HepG2 (cell line): ENCODE measurements at regions not wholly inside any gene's neighbourhood (a gene's known extent, or its start where the extent isn't known, plus 50 kb on each side); places are given as distances from the start of the nearest gene placed in this dataset.

Experiments used
- ATAC-seq: fragments of 200-7000 bp; cut with Tn5 transposase; 3 replicates; pipeline ENCODE4 v1.9.1; 2020; ENCODE audit warnings: mild to moderate bottlenecking, moderate library complexity
- BruUV-seq: library from RNA; stranded (reverse); fragments of 400-500 nt; replicated peaks from 2 replicates; lab custom pipeline; 2021; lab: Mats Ljungman, UMichigan
- CTCF ChIA-PET: fragments of 300-600 bp; formaldehyde crosslinking; extraction: SDS; loops from one replicate; lab custom pipeline; 2021; ENCODE audit warnings: low total read pairs, inconsistent platforms, low intra/inter-chr PET ratio; lab: Yijun Ruan, JAX
- POLR2A ChIA-PET: fragments of 350-600 bp; sonication (Branson Sonifier 250); formaldehyde crosslinking; loops from one replicate; lab custom pipeline; 2020; ENCODE audit warnings: antibody characterized with exemption, inconsistent platforms; lab: Yijun Ruan, JAX
- DNase-seq: peaks from one replicate; pipeline ENCODE4 v3.0.0-alpha.2; 2015; ENCODE audit warnings: low spot score
- FAIRE-seq: peaks from 3 replicates; lab custom pipeline; 2011; peaks lifted over from hg19 to GRCh38; lab: Jason Lieb, UNC
- H2AFZ ChIP-seq: one replicate; pipeline ENCODE4 v1.6.1; 2011; ENCODE audit warnings: low read length, inconsistent platforms
- H3K27ac ChIP-seq: fragments of 300-600 bp; 3 replicates; pipeline ENCODE4 v1.8.0; 2011; ENCODE audit warnings: mixed run types, mild to moderate bottlenecking, mixed read lengths, low read length, inconsistent platforms; ENCODE audit not compliant: insufficient read depth; ENCODE audit errors: extremely low read length
- H3K27me3 ChIP-seq, 2 experiments: fragments of 200-600 bp in 1 of 2; 2 replicates in 1 of 2; 3 replicates in 1 of 2; pipeline versions ENCODE4 v1.6.0 to v1.8.0; 2011; ENCODE audit warnings: low read length in 2 of 2, mild to moderate bottlenecking in 2 of 2, moderate library complexity in 2 of 2, inconsistent platforms in 1 of 2; ENCODE audit not compliant: insufficient read depth in 2 of 2, control insufficient read depth in 1 of 2
- H3K36me3 ChIP-seq, 2 experiments: fragments of 200-600 bp in 1 of 2; replicated peaks in 1 of 2; 2 replicates in 1 of 2; 3 replicates in 1 of 2; pipeline versions ENCODE4 v1.5.1 to v1.8.0; 2011; ENCODE audit warnings: low read length in 2 of 2, inconsistent platforms in 1 of 2; ENCODE audit not compliant: insufficient read depth in 2 of 2, control insufficient read depth in 1 of 2
- H3K4me1 ChIP-seq: 2 replicates; pipeline ENCODE4 v1.5.1; 2012; ENCODE audit warnings: low read length, inconsistent platforms; ENCODE audit not compliant: insufficient read depth
- H3K4me2 ChIP-seq: 2 replicates; pipeline ENCODE4 v1.6.0; 2011; ENCODE audit warnings: low read depth, low read length, inconsistent platforms
- H3K4me3 ChIP-seq, 3 experiments: fragments of 200-600 bp in 1 of 3; sonication (generic), shearing (Covaris generic) in 1 of 3; replicated peaks in 1 of 3; 2 replicates each; pipeline ENCODE4 v1.5.1; 2011 to 2016; ENCODE audit warnings: low read length in 3 of 3, inconsistent platforms in 2 of 3, low read depth in 2 of 3, mild to moderate bottlenecking in 2 of 3, control low read depth in 1 of 3, mixed read lengths in 1 of 3; ENCODE audit not compliant: insufficient read depth in 1 of 3
- H3K79me2 ChIP-seq: one replicate; pipeline ENCODE4 v1.6.1; 2011; ENCODE audit warnings: low read length, inconsistent platforms; ENCODE audit not compliant: insufficient read depth
- H3K9ac ChIP-seq: 2 replicates; pipeline ENCODE4 v1.6.0; 2011; ENCODE audit warnings: mild to moderate bottlenecking, low read depth, low read length, inconsistent platforms; ENCODE audit not compliant: insufficient read depth
- H3K9me3 ChIP-seq: 2 replicates; pipeline ENCODE4 v1.5.1; 2012; ENCODE audit warnings: mild to moderate bottlenecking, low read length
- H4K20me1 ChIP-seq: 2 replicates; pipeline ENCODE4 v1.6.0; 2011; ENCODE audit warnings: inconsistent platforms, mild to moderate bottlenecking, low read length, moderate library complexity; ENCODE audit not compliant: insufficient read depth
- CBX2 ChIP-seq, 2 experiments: fragments of 200-600 bp in 1 of 2; sonication (generic); formaldehyde crosslinking in 1 of 2; IDR thresholded peaks; 2 replicates each; pipeline versions ENCODE4 v1.7.0 to v1.8.1; 2018 to 2022; ENCODE audit warnings: low read depth in 2 of 2, low read length in 1 of 2, mild to moderate bottlenecking in 1 of 2, missing genetic modification reagents in 1 of 2
- HNRNPUL1 ChIP-seq: fragments of 200-400 bp; formaldehyde crosslinking; IDR thresholded peaks from 2 replicates; pipeline ENCODE4 v1.6.1; 2017; ENCODE audit warnings: low read depth, mild to moderate bottlenecking, low read length, moderate library complexity
- ZNF672 ChIP-seq: sonication (generic); formaldehyde crosslinking; IDR thresholded peaks from 2 replicates; pipeline ENCODE4 v1.8.1; 2022; ENCODE audit warnings: missing genetic modification reagents
- WGBS: methylation state at CpG from one replicate; pipeline ENCODE4 v1.1.6; 2017; ENCODE audit warnings: low lambda C conversion rate; 5-methylcytosine and 5-hydroxymethylcytosine counted together
- in situ Hi-C: cut with HindIII; loops from 2 replicates; pipeline ENCODE4 v1.10.0; 2017; ENCODE audit warnings: low pct_unique_long_range_greater_than_20kb; ENCODE audit not compliant: extremely low pct_ligation_motif_present
- intact Hi-C: fragments of 100-400 bp; cut with micrococcal nuclease; formaldehyde crosslinking; loops from one replicate; pipeline ENCODE4 v1.10.0; 2022; ENCODE audit not compliant: unreplicated experiment

DNA sequence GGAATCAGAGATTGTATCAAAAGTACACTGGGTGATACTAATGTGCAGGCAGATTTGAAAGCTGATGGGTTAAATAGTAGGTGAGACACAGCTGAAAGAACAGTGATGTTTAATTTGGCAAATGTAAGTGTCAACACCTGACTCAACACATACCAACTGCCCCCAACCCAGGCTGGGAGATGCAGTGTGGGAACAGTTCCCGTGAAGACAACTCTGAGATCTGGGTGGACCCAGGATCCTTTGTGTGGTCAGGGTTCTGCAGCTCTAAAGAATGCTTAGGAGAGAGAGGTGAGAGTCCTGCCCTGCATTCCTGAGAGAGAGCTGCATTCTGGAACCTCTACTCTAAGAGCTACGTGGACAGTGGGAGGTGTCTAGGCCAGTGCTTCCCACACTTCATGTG lies 479.7 kb downstream of the RPS24 start:
- peaks cover 13% of the 10 kb centered on the region for H3K4me1 ChIP-seq
- intact Hi-C loops: no loop called here
- 45% methylated on average over 2 of the region's 2 CpGs for WGBS
- no peaks in the 10 kb centered on the region for H3K27me3 ChIP-seq
- in situ Hi-C loops: no loop called here
- no peaks in the 10 kb centered on the region for H3K79me2 ChIP-seq
- DNase-seq: no peak
- H2AFZ ChIP-seq: no peak overlapping the region
- H3K9ac ChIP-seq: no peak overlapping the region
- no TSS peak for BruUV-seq
- no peak for ATAC-seq
- H3K9me3 ChIP-seq: no peaks in the 10 kb centered on the region
- ChIA-PET POLR2A (no interaction called here), CTCF (no interaction called here)
- H3K4me2 ChIP-seq: no peak overlapping the region
- no peak overlapping the region for H3K4me3 ChIP-seq
- H4K20me1 ChIP-seq: no peaks in the 10 kb centered on the region
- no peak for TF ChIP-seq ZNF672
- H3K36me3 ChIP-seq: no peaks in the 10 kb centered on the region
- no peak overlapping the region for H3K27ac ChIP-seq
- FAIRE-seq: no peak

GRCh38 chr10:78513986-78514385 lies 480.3 kb downstream of the RPS24 start:
- H3K4me1 ChIP-seq: peaks cover 9% of the 10 kb centered on the region
- no peaks in the 10 kb centered on the region for H3K36me3 ChIP-seq
- in situ Hi-C loops (no loop called here), intact Hi-C loops (no loop called here)
- H3K27ac ChIP-seq: no peak overlapping the region
- no TSS peak for BruUV-seq
- no peak overlapping the region for H3K9ac ChIP-seq
- no peak overlapping the region for H3K4me2 ChIP-seq
- TF ChIP-seq HNRNPUL1: no peak
- TF ChIP-seq CBX2 (IDR thresholded peaks at IDR 0.05; ENCODE audit: low read depth, low read length): no peak
- TF ChIP-seq CBX2 (CRISPR knock-in tag; IDR thresholded peaks at IDR 0.05; ENCODE audit: low read depth): no peak
- WGBS: 96% methylated on average over 3 of the region's 3 CpGs
- H3K9me3 ChIP-seq: no peaks in the 10 kb centered on the region
- no peak overlapping the region for H3K4me3 ChIP-seq
- ChIA-PET POLR2A (no interaction called here), CTCF (no interaction called here)
- no peak overlapping the region for H2AFZ ChIP-seq
- DNase-seq: no peak
- no peak for ATAC-seq
- no peaks in the 10 kb centered on the region for H4K20me1 ChIP-seq
- H3K79me2 ChIP-seq: no peaks in the 10 kb centered on the region
- FAIRE-seq: no peak
- no peaks in the 10 kb centered on the region for H3K27me3 ChIP-seq
